ENCODE measurements at regions not wholly inside any gene's neighbourhood (a gene's known extent, or its start where the extent isn't known, plus 50 kb on each side); places are given as distances from the start of the nearest gene placed in this dataset.

GRCh38 chr11:129719037-129719436, 96.6 kb upstream of the TMEM45B start (continued):
- TF ChIP-seq ZNF609 (CRISPR knock-in tag; IDR thresholded peaks at IDR 0.05; ENCODE audit: borderline replicate concordance), result no peak

- Histone ChIP-seq H3K36me3 (ENCODE audit: control insufficient read depth, insufficient read depth, low read length) (no peaks in the 10 kb centered on the region), H3K4me3 (no peak overlapping the region), H2AFZ (ENCODE audit: low read depth, low read length) (no peak overlapping the region), H3K79me2 (ENCODE audit: control insufficient read depth, insufficient read depth, low read length) (no peaks in the 10 kb centered on the region), H3K9me3 (replicated peaks; ENCODE audit: control insufficient read depth, insufficient read depth, low read depth, low read length) (no peaks in the 10 kb centered on the region), H3K27ac (ENCODE audit: extremely low read depth, low read depth, low read length) (no peak overlapping the region), H3K27me3 (ENCODE audit: control insufficient read depth in 2 of 2, insufficient read depth in 2 of 2, low read length in 2 of 2) (peaks cover 15 to 44% of the 10 kb centered on the region in 2 experiments; a peak in 4 of 5 replicates), H3K9ac (ENCODE audit: insufficient read depth in 1 of 2, low read depth in 2 of 2, low read length in 2 of 2) (no peak overlapping the region), H3K4me1 (replicated peaks in 1 of 2; ENCODE audit: control insufficient read depth in 2 of 2, insufficient read depth in 2 of 2, low read length in 2 of 2) (no peaks in the 10 kb centered on the region), H3K9me1 (ENCODE audit: control insufficient read depth, insufficient read depth, low read length) (no peaks in the 10 kb centered on the region), H3K4me2 (ENCODE audit: insufficient read depth, low read length) (no peak overlapping the region), H4K20me1 (replicated peaks; ENCODE audit: control insufficient read depth, insufficient read depth, low read length) (no peaks in the 10 kb centered on the region)
- POLR2A ChIA-PET, result no interaction called here
- BruUV-seq (replicated peaks), result no TSS peak
- DNase-seq (ENCODE audit: extremely low read depth in 1 of 4, low spot score in 3 of 4) (no peak), FAIRE-seq (no peak), ATAC-seq (no peak)
- in situ Hi-C loops (cut with MboI), result no loop called here
- WGBS (ENCODE audit: insufficient coverage, low coverage, missing lambda C conversion rate), result 0% methylated on average over 4 of the region's 4 CpGs
- intact Hi-C loops (cut with micrococcal nuclease), result no loop called here
- CTCF ChIA-PET (ENCODE audit: low intra/inter-chr PET ratio), result no interaction called here
- no peak for TF ChIP-seq NEUROD1 (IDR thresholded peaks at IDR 0.05; ENCODE audit: borderline replicate concordance, low read depth, low read length, partially characterized antibody)
- no peak for TF ChIP-seq PYGO2 (tag; IDR thresholded peaks at IDR 0.05)
- no peak for TF ChIP-seq CREBBP (IDR thresholded peaks at IDR 0.05; ENCODE audit: low read depth, low read length)
- no peak for TF ChIP-seq DMBX1 (CRISPR knock-in tag; IDR thresholded peaks at IDR 0.05; ENCODE audit: borderline replicate concordance)
- TF ChIP-seq HOXB6 (CRISPR knock-in tag; IDR thresholded peaks at IDR 0.05; ENCODE audit: borderline replicate concordance), result no peak
- TF ChIP-seq POLR3A (IDR thresholded peaks at IDR 0.05; ENCODE audit: borderline replicate concordance, extremely low read depth, insufficient read depth, insufficient read length), result no peak
- TF ChIP-seq ZMIZ1 (IDR thresholded peaks at IDR 0.05; ENCODE audit: low read depth in 2 of 2, low read length in 2 of 2), result no peak
- TF ChIP-seq SETDB1 (IDR thresholded peaks at IDR 0.05; ENCODE audit: low read length), result no peak
These were observed 95.5 kb upstream of the TMEM45B start for GRCh38 chr11:129720156-129720555.

All from K562 (cell line).